DOHH2 (cell line): ENCODE measurements at regions not wholly inside any gene's neighbourhood (a gene's known extent, or its start where the extent isn't known, plus 50 kb on each side); places are given as distances from the start of the nearest gene placed in this dataset.

Experiments used
- CTCF ChIP-seq: fragments of 200-600 bp; sonication (generic); IDR thresholded peaks from one replicate; pipeline ENCODE4 v1.5.1; 2014; ENCODE audit warnings: antibody characterized with exemption, mild to moderate bottlenecking, low read depth, low read length; ENCODE audit not compliant: poor library complexity, severe bottlenecking
- EZH2phosphoT487 ChIP-seq: fragments of 200-600 bp; sonication (generic); IDR thresholded peaks from 2 replicates; pipeline ENCODE4 v1.6.1; 2017; ENCODE audit warnings: borderline replicate concordance, mild to moderate bottlenecking, antibody characterized with exemption, low read length, moderate library complexity, mixed read lengths

GRCh38 chr1:212181015-212181882 is 104.0 kb upstream of the PPP2R5A start:
- no peak for TF ChIP-seq CTCF
- TF ChIP-seq EZH2phosphoT487, result no peak
